SK-N-SH (cell line): ENCODE measurements at regions not wholly inside any gene's neighbourhood (a gene's known extent, or its start where the extent isn't known, plus 50 kb on each side); places are given as distances from the start of the nearest gene placed in this dataset.

Source experiments
- CTCF ChIA-PET: fragments of 300-600, 350-600 bp; formaldehyde crosslinking; extraction: SDS; loops from one replicate; lab custom pipeline; 2021; lab: Yijun Ruan, JAX
- POLR2A ChIA-PET: fragments of 350-600 bp; sonication (Branson Sonifier 250); formaldehyde crosslinking; extraction: SDS; loops from one replicate; lab custom pipeline; 2020; ENCODE audit warnings: antibody characterized with exemption, inconsistent platforms; lab: Yijun Ruan, JAX
- DNase-seq: peaks from one replicate; pipeline ENCODE4 v3.0.0; 2012
- H2AFZ ChIP-seq: fragments of 200-600 bp; sonication (generic); 2 replicates; pipeline ENCODE4 v1.8.1; 2016; ENCODE audit warnings: antibody characterized with exemption, mild to moderate bottlenecking, low read depth
- H3F3A ChIP-seq: fragments of 200-600 bp; sonication (generic); replicated peaks from 2 replicates; pipeline ENCODE3; 2016; ENCODE audit warnings: antibody characterized with exemption, mild to moderate bottlenecking; ENCODE audit not compliant: insufficient read depth
- H3K27ac ChIP-seq, 2 experiments: fragments of 200-500 bp in 1 of 2; fragments of 200-600 bp in 1 of 2; sonication (Bioruptor generic) in 1 of 2; sonication (generic), shearing (Covaris generic) in 1 of 2; 2 replicates each; pipeline versions ENCODE4 v1.5.1 to v1.6.1; 2014 to 2016; ENCODE audit warnings: low read depth in 2 of 2, inconsistent platforms in 1 of 2, low read length in 1 of 2, mild to moderate bottlenecking in 1 of 2, mixed read lengths in 1 of 2
- H3K27me3 ChIP-seq: fragments of 200-600 bp; sonication (generic), shearing (Covaris generic); 2 replicates; pipeline ENCODE4 v1.6.1; 2016; ENCODE audit warnings: mixed run types; ENCODE audit not compliant: insufficient read depth
- H3K36me3 ChIP-seq, 2 experiments: fragments of 200-500 bp in 1 of 2; fragments of 200-600 bp in 1 of 2; sonication (Bioruptor generic) in 1 of 2; sonication (generic) in 1 of 2; replicated peaks in 1 of 2; 2 replicates each; pipeline versions ENCODE3 to v1.5.1; 2014 to 2016; ENCODE audit warnings: low read length in 1 of 2, mild to moderate bottlenecking in 1 of 2; ENCODE audit not compliant: insufficient read depth in 2 of 2, control insufficient read depth in 1 of 2
- H3K4me1 ChIP-seq, 2 experiments: fragments of 200-500 bp in 1 of 2; fragments of 200-600 bp in 1 of 2; sonication (Bioruptor generic) in 1 of 2; sonication (generic), shearing (Covaris generic) in 1 of 2; 2 replicates each; pipeline versions ENCODE4 v1.5.1 to v1.6.1; 2014 to 2016; ENCODE audit warnings: low read depth in 1 of 2, low read length in 1 of 2, mixed run types in 1 of 2; ENCODE audit not compliant: insufficient read depth in 2 of 2, control insufficient read depth in 1 of 2
- H3K4me2 ChIP-seq: fragments of 200-600 bp; sonication (generic), shearing (Covaris generic); 2 replicates; pipeline ENCODE4 v1.6.1; 2017; ENCODE audit warnings: mixed run types
- H3K4me3 ChIP-seq, 2 experiments: fragments of 200-500 bp in 1 of 2; fragments of 200-600 bp in 1 of 2; sonication (Bioruptor generic) in 1 of 2; sonication (generic), shearing (Covaris generic) in 1 of 2; 2 replicates each; pipeline versions ENCODE4 v1.5.1 to v1.8.1; 2014 to 2016; ENCODE audit warnings: low read depth in 2 of 2, inconsistent platforms in 1 of 2, low read length in 1 of 2, mild to moderate bottlenecking in 1 of 2, mixed read lengths in 1 of 2, moderate library complexity in 1 of 2
- H3K79me2 ChIP-seq: fragments of 200-600 bp; sonication (generic); 2 replicates; pipeline ENCODE4 v1.8.1; 2017; ENCODE audit warnings: mild to moderate bottlenecking; ENCODE audit not compliant: insufficient read depth
- H3K9ac ChIP-seq: fragments of 200-600 bp; sonication (generic); 2 replicates; pipeline ENCODE4 v1.6.1; 2017; ENCODE audit warnings: mixed run types
- H3K9me2 ChIP-seq: fragments of 200-600 bp; sonication (generic); 2 replicates; pipeline ENCODE4 v1.6.1; 2017; ENCODE audit warnings: mixed run types
- H3K9me3 ChIP-seq: fragments of 200-600 bp; sonication (generic); 2 replicates; pipeline ENCODE4 v1.6.1; 2017; ENCODE audit warnings: mixed run types, mild to moderate bottlenecking, moderate library complexity
- H4K20me1 ChIP-seq: fragments of 200-600 bp; sonication (generic); 2 replicates; pipeline ENCODE4 v1.6.1; 2017; ENCODE audit warnings: mild to moderate bottlenecking, mixed run types; ENCODE audit not compliant: insufficient read depth
- CHD2 ChIP-seq: fragments of 150-350 bp; IDR thresholded peaks from 2 replicates; pipeline ENCODE4 v1.6.1; 2018; ENCODE audit warnings: low read length; ENCODE audit not compliant: partially characterized antibody
- ELF1 ChIP-seq: IDR thresholded peaks from 2 replicates; pipeline ENCODE4 v1.4.0; 2012
- FOXM1 ChIP-seq: IDR thresholded peaks from 2 replicates; pipeline ENCODE4 v1.4.0; 2012; ENCODE audit warnings: low read depth, mild to moderate bottlenecking
- JUND ChIP-seq: IDR thresholded peaks from 2 replicates; pipeline ENCODE4 v1.4.0; 2012
- MEF2A ChIP-seq: IDR thresholded peaks from 2 replicates; pipeline ENCODE4 v1.4.0; 2012; ENCODE audit warnings: low read depth, borderline replicate concordance
- MXI1 ChIP-seq: IDR thresholded peaks from 2 replicates; pipeline ENCODE4 v1.6.1; 2012; ENCODE audit warnings: mild to moderate bottlenecking, low read depth, low read length, improper control_type of control experiment
- NFIC ChIP-seq: IDR thresholded peaks from 2 replicates; pipeline ENCODE4 v1.4.0; 2012; ENCODE audit warnings: borderline replicate concordance
- NRF1 ChIP-seq: IDR thresholded peaks from 2 replicates; pipeline ENCODE4 v1.6.1; 2012; ENCODE audit warnings: low read depth, mild to moderate bottlenecking, low read length
- RAD21 ChIP-seq: IDR thresholded peaks from 2 replicates; pipeline ENCODE4 v1.6.1; 2012; ENCODE audit warnings: mild to moderate bottlenecking, low read length
- RCOR1 ChIP-seq: fragments of 150-350 bp; IDR thresholded peaks from 2 replicates; pipeline ENCODE4 v1.6.1; 2017; ENCODE audit warnings: antibody characterized with exemption, low read length
- TCF12 ChIP-seq: IDR thresholded peaks from 2 replicates; pipeline ENCODE4 v1.4.0; 2012
- TEAD4 ChIP-seq: IDR thresholded peaks from 2 replicates; pipeline ENCODE4 v1.4.0; 2012; ENCODE audit warnings: mild to moderate bottlenecking, borderline replicate concordance; ENCODE audit not compliant: insufficient read depth
- YY1 ChIP-seq: IDR thresholded peaks from 2 replicates; pipeline ENCODE4 v1.4.0; 2012; ENCODE audit warnings: low read depth, mild to moderate bottlenecking
- WGBS: methylation state at CpG from one replicate; pipeline ENCODE4 v1.1.6; 2017; ENCODE audit warnings: low lambda C conversion rate; 5-methylcytosine and 5-hydroxymethylcytosine counted together
- TF ChIP-seq, protein P1 (sequence below): IDR thresholded peaks from 2 replicates; pipeline ENCODE4 v1.4.0; 2012; ENCODE audit warnings: low read depth, borderline replicate concordance
- TF ChIP-seq, protein P2 (sequence below): fragments of 150-350 bp; IDR thresholded peaks from 2 replicates; pipeline ENCODE4 v1.6.1; 2016; ENCODE audit warnings: mild to moderate bottlenecking, low read depth, low read length
- TF ChIP-seq, protein P3 (sequence below): IDR thresholded peaks from 2 replicates; pipeline ENCODE4 v1.6.1; 2012; ENCODE audit warnings: mild to moderate bottlenecking, low read depth, low read length, moderate library complexity
- TF ChIP-seq, protein P4 (sequence below): IDR thresholded peaks from 2 replicates; pipeline ENCODE4 v1.4.0; 2012; ENCODE audit warnings: low read depth

DNA sequence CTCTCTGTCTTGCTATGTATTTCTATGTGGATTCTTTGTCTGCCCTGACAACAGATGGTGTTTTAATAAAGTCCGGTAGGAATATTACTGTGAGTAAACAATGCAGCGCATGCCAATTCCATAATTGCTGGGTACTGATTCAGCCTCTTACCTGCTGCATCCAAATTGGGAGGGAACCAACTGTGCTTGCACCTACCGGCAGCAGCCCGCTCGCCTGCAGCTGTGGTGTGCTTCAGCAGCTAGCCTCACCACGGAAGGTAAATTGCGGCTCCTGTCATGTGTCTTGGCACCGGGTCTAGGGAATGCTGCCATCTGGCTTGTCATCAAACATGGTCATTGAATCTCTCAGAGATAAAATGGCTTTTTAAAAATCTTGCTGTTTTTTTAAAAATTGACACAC lies 704.8 kb upstream of the SLC35B3 start:
- Histone ChIP-seq H3K9me3 (no peaks in the 10 kb centered on the region), H3K9ac (no peak overlapping the region), H4K20me1 (no peaks in the 10 kb centered on the region), H2AFZ (no peak overlapping the region), H3K4me2 (peak overlapping the region; percentile 44; the same call in 1 of the 2 replicates), H3K36me3 (no peaks in the 10 kb centered on the region), H3K4me1 (peaks cover 0 to 10% of the 10 kb centered on the region in 2 experiments; a peak in 1 of 4 replicates), H3K79me2 (no peaks in the 10 kb centered on the region), H3K27me3 (no peaks in the 10 kb centered on the region)
- POLR2A ChIA-PET: no interaction called here
- WGBS: 5% methylated on average over 8 of the region's 8 CpGs
- TF ChIP-seq, protein P1, sequence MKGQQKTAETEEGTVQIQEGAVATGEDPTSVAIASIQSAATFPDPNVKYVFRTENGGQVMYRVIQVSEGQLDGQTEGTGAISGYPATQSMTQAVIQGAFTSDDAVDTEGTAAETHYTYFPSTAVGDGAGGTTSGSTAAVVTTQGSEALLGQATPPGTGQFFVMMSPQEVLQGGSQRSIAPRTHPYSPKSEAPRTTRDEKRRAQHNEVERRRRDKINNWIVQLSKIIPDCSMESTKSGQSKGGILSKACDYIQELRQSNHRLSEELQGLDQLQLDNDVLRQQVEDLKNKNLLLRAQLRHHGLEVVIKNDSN: no peak
- TF ChIP-seq TCF12 (no peak), NRF1 (no peak), JUND (no peak), FOXM1 (no peak), ELF1 (no peak), YY1 (no peak)
- TF ChIP-seq, protein P2, sequence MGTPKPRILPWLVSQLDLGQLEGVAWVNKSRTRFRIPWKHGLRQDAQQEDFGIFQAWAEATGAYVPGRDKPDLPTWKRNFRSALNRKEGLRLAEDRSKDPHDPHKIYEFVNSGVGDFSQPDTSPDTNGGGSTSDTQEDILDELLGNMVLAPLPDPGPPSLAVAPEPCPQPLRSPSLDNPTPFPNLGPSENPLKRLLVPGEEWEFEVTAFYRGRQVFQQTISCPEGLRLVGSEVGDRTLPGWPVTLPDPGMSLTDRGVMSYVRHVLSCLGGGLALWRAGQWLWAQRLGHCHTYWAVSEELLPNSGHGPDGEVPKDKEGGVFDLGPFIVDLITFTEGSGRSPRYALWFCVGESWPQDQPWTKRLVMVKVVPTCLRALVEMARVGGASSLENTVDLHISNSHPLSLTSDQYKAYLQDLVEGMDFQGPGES: no peak
- TF ChIP-seq, protein P3, sequence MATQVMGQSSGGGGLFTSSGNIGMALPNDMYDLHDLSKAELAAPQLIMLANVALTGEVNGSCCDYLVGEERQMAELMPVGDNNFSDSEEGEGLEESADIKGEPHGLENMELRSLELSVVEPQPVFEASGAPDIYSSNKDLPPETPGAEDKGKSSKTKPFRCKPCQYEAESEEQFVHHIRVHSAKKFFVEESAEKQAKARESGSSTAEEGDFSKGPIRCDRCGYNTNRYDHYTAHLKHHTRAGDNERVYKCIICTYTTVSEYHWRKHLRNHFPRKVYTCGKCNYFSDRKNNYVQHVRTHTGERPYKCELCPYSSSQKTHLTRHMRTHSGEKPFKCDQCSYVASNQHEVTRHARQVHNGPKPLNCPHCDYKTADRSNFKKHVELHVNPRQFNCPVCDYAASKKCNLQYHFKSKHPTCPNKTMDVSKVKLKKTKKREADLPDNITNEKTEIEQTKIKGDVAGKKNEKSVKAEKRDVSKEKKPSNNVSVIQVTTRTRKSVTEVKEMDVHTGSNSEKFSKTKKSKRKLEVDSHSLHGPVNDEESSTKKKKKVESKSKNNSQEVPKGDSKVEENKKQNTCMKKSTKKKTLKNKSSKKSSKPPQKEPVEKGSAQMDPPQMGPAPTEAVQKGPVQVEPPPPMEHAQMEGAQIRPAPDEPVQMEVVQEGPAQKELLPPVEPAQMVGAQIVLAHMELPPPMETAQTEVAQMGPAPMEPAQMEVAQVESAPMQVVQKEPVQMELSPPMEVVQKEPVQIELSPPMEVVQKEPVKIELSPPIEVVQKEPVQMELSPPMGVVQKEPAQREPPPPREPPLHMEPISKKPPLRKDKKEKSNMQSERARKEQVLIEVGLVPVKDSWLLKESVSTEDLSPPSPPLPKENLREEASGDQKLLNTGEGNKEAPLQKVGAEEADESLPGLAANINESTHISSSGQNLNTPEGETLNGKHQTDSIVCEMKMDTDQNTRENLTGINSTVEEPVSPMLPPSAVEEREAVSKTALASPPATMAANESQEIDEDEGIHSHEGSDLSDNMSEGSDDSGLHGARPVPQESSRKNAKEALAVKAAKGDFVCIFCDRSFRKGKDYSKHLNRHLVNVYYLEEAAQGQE: no peak
- TF ChIP-seq, all 33 proteins: peak for 0
- Histone ChIP-seq H3K27ac (no peak overlapping the region), H3F3A (no peaks in the 10 kb centered on the region), H3K4me3 (no peak overlapping the region), H3K9me2 (no peaks in the 10 kb centered on the region)
- CTCF ChIA-PET: no interaction called here
- no peak for DNase-seq

DNA sequence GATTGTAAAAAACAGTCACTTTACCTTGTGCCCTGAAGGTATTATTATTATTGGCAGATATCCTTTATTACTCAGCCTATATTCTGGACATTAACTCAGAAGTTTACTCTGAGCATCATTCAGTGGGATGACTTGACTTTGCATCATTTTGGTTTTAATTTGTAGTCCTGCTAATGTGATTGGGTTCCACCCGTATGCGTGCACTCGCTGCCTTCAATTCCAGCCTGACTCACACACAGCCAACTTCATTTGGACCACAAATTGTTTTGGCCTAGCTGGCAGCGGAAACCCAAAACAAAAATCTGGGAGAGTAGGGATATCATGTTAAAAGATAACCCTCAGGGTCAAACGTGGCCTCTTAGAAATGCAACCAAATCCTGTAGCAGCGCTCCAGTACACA lies 704.4 kb upstream of the SLC35B3 start:
- H3K36me3 ChIP-seq: no peaks in the 10 kb centered on the region
- H3K4me1 ChIP-seq: peaks cover 0 to 10% of the 10 kb centered on the region in 2 experiments; a peak in 1 of 4 replicates
- TF ChIP-seq TEAD4 (no peak), YY1 (no peak), CHD2 (no peak), RCOR1 (no peak), MXI1 (no peak), FOXM1 (no peak), NRF1 (no peak), MEF2A (no peak), RAD21 (no peak), NFIC (no peak)
- TF ChIP-seq, protein P4, sequence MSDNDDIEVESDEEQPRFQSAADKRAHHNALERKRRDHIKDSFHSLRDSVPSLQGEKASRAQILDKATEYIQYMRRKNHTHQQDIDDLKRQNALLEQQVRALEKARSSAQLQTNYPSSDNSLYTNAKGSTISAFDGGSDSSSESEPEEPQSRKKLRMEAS: no peak
- TF ChIP-seq, protein P2: no peak
- no peak overlapping the region for H2AFZ ChIP-seq
- H3K9me3 ChIP-seq: no peaks in the 10 kb centered on the region
- no peaks in the 10 kb centered on the region for H3K79me2 ChIP-seq
- no peaks in the 10 kb centered on the region for H4K20me1 ChIP-seq
- no peaks in the 10 kb centered on the region for H3K9me2 ChIP-seq
- H3K4me2 ChIP-seq: peak overlapping the region; percentile 44; the same call in 1 of the 2 replicates
- no peak overlapping the region for H3K4me3 ChIP-seq
- H3F3A ChIP-seq: no peaks in the 10 kb centered on the region
- H3K9ac ChIP-seq: no peak overlapping the region
- no peaks in the 10 kb centered on the region for H3K27me3 ChIP-seq
- H3K27ac ChIP-seq: no peak overlapping the region
- DNase-seq: no peak
- ChIA-PET CTCF (no interaction called here), POLR2A (no interaction called here)
- 9% methylated on average over 6 of the region's 6 CpGs for WGBS
